ENCODE measurements at regions not wholly inside any gene's neighbourhood (a gene's known extent, or its start where the extent isn't known, plus 50 kb on each side); places are given as distances from the start of the nearest gene placed in this dataset.

GRCh38 chr18:43760010-43760409, 482.7 kb upstream of the SYT4 start:
- TF ChIP-seq CTCF (IDR thresholded peaks at IDR 0.05; ENCODE audit: insufficient read depth, low read length) = no peak
- no peak for TF ChIP-seq REST (IDR thresholded peaks at IDR 0.05; ENCODE audit: insufficient replicate concordance, low read depth)
- TF ChIP-seq POLR2AphosphoS5 (IDR thresholded peaks at IDR 0.05; ENCODE audit: low read depth) = no peak

Measured in HL-60 (cell line).